LNCaP clone FGC (cell line): ENCODE measurements at regions not wholly inside any gene's neighbourhood (a gene's known extent, or its start where the extent isn't known, plus 50 kb on each side); places are given as distances from the start of the nearest gene placed in this dataset.
A peak's percentile ranks its signal among the peaks of the same experiment; 100 is the strongest.

Source experiments
- DNase-seq: peaks from one replicate; pipeline ENCODE4 v3.0.0-alpha.2; 2011; ENCODE audit warnings: low read depth
- H3K4me3 ChIP-seq: 2 replicates; pipeline ENCODE4 v1.5.1; 2011; ENCODE audit warnings: mild to moderate bottlenecking, low read depth, low read length, control low read depth
- CTCF ChIP-seq: IDR thresholded peaks from 2 replicates; pipeline ENCODE4 v1.5.1; 2012; ENCODE audit warnings: mild to moderate bottlenecking; ENCODE audit not compliant: control insufficient read depth, insufficient read depth; ENCODE audit errors: extremely low read depth

DNA sequence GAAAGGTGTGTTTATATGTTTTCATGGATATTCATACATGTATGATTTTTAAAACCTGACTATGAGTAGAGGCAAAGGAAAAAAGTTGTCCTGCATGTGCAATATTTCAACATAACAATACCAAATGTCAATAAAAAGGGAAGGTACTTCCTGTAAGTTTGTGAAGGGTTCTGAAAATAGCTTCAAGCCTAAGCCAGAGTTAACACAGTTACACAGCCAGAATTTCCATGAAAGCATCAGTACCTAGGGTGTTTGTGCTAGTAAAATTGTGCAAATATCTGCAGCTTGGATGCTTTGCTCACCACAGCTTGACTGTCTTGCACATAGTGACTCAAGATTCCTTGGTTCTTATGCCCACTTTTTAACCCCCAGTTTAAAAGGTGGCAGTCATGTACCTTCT lies 193.1 kb upstream of the FAR2 start:
- no peak for TF ChIP-seq CTCF
- no peak overlapping the region for H3K4me3 ChIP-seq
- DNase-seq: no peak

- no peak for DNase-seq
- no peak for TF ChIP-seq CTCF
Observed at GRCh38 chr12:28958553-28959195, 190.4 kb upstream of the FAR2 start.

DNA sequence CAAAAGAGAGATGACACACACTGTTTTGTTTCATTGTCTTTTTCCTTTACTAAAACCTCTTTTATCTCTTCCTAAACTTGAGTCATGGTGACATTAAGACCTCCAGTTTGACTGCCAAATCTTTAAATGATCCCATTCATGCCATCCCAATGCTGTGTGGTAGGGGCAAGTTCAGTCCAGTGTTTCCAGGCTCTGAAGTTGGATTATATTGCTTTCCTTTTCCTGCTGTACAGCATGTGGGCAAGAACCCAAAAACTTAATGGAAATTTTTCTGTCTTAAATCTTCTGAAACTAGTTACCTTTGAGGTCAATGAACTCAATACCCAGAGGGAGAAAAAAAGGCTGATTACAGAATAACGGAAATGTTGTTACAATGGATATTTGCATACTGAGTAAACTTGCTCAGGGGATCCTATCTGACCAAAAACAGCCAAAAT lies 187.1 kb upstream of the FAR2 start:
- H3K4me3 ChIP-seq: no peak overlapping the region
- no peak for DNase-seq
- TF ChIP-seq CTCF: no peak

More at GRCh38 chr12:28958553-28959195, 190.4 kb upstream of the FAR2 start:
- no peak overlapping the region for H3K4me3 ChIP-seq

GRCh38 chr12:28963554-28963953 lies 185.5 kb upstream of the FAR2 start:
- TF ChIP-seq CTCF: peak; percentile 61
- DNase-seq: peak; percentile 8
- H3K4me3 ChIP-seq: no peak overlapping the region

DNA sequence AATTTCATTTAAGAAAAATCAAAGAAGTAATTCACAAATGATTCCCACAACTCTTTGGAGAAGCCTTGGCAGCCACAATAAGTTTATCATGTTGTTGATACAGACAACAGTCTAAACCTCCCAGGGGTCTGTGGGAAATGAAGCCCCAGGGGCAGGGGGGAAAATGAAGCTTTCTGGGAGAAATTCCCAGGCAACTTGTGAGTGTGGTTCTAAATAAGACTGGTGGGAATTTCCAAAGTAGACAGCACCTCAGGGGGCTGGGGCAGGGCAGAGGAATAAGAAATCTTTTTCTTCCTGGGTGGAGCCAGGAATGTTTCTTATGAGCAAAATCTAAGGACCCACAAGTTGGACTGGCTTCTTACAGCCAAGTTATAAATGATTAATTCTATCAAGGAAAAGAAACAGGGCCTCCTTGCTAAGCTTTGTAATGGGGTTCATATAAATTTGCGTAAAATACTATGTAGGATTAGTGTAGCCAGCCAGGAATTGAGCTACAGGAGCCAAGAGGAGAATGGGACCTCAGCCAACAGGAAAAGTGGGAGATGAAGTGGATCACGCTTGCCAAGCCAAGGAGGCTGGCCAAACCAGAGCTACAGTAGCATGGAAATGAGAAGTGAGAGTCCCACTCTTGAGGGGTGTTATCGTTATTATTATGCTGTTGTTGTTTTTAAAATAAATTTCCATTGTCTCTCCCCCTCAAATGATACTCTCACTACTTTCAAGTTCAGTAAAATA lies 182.9 kb upstream of the FAR2 start:
- no peak for TF ChIP-seq CTCF
- peak; percentile 68 for DNase-seq

DNA sequence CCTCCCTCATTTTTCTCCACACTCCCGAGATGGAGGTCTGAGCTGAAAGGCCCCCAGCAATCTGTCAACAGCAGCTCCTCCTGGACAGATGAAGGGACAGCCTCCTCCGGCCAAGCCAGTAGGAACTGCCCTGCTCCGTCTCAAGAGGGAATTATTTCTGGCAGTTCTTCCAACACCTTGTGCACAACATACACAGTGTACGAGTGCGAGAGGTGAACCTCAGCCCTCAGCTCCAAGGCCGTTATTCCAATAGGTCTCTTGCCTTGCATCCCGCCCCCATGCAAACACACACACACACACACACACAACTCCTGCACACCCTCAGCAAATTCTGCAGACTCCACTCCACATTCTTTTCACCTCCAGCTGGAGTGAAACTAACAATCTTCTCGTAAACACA lies 181.7 kb upstream of the FAR2 start:
- no peak for TF ChIP-seq CTCF
- DNase-seq: no peak
- no peak overlapping the region for H3K4me3 ChIP-seq

More for the DNA sequence above, 182.9 kb upstream of the FAR2 start:
- no peak overlapping the region for H3K4me3 ChIP-seq
